HepG2 (cell line): ENCODE measurements at regions not wholly inside any gene's neighbourhood (a gene's known extent, or its start where the extent isn't known, plus 50 kb on each side); places are given as distances from the start of the nearest gene placed in this dataset.
"Not testable (repeated sequence)": the region's sequence is repeated elsewhere in the genome, so short reads cannot be mapped to it uniquely, and the experiment has no call there.

Experiments used
- EZH2 ChIP-seq: conservative IDR thresholded peaks from 2 replicates; pipeline ENCODE4 v1.6.1; 2012; ENCODE audit warnings: mild to moderate bottlenecking, low read depth, low read length, moderate library complexity
- MEIS1 ChIP-seq: sonication (generic); formaldehyde crosslinking; IDR thresholded peaks from 2 replicates; pipeline ENCODE4 v1.9.0; 2021; ENCODE audit warnings: mild to moderate bottlenecking, missing genetic modification reagents, moderate library complexity, borderline replicate concordance
- POLR2A ChIP-seq, 2 experiments: IDR thresholded peaks; 2 replicates each; pipeline ENCODE4 v1.6.1; 2011; ENCODE audit warnings: low read depth in 2 of 2, low read length in 2 of 2, mild to moderate bottlenecking in 1 of 2, moderate library complexity in 1 of 2; ENCODE audit not compliant: insufficient read depth in 1 of 2
- RXRB ChIP-seq: IDR thresholded peaks from 2 replicates; pipeline ENCODE4 v1.6.1; 2016; ENCODE audit warnings: borderline replicate concordance, missing genetic modification reagents, missing compliant biosample characterization
- ZNF160 ChIP-seq: sonication (generic); formaldehyde crosslinking; IDR thresholded peaks from 2 replicates; pipeline ENCODE4 v1.8.0; 2022; ENCODE audit warnings: mild to moderate bottlenecking, inconsistent platforms, missing genetic modification reagents
- TF ChIP-seq, protein P1 (sequence below): sonication (generic); formaldehyde crosslinking; IDR thresholded peaks from 2 replicates; pipeline ENCODE4 v1.5.0; 2020; ENCODE audit warnings: mild to moderate bottlenecking, missing genetic modification reagents, moderate library complexity

DNA sequence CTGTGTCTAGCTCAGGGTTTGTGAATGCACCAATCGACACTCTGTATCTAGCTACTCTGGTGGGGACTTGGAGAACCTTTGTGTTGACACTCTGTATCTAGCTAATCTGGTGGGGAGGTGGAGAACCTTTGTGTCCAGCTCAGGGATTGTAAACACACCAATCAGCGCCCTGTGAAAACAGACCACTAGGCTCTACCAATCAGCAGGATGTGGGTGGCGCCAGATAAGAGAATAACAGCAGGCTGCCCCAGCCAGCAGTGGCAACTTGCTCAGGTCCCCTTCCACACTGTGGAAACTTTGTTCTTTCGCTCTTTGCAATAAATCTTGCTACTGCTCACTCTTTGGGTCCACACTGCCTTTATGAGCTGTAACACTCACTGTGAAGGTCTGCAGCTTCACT lies 151.3 kb upstream of the LRIG1 start:
- TF ChIP-seq ZNF160 (CRISPR knock-in tag); EZH2; MEIS1 (CRISPR knock-in tag); RXRB (CRISPR knock-in tag); POLR2A (IDR thresholded peaks at IDR 0.05; ENCODE audit: insufficient read depth in 1 of 2, low read depth in 2 of 2, low read length in 2 of 2): not testable (repeated sequence)
- TF ChIP-seq, protein P1, sequence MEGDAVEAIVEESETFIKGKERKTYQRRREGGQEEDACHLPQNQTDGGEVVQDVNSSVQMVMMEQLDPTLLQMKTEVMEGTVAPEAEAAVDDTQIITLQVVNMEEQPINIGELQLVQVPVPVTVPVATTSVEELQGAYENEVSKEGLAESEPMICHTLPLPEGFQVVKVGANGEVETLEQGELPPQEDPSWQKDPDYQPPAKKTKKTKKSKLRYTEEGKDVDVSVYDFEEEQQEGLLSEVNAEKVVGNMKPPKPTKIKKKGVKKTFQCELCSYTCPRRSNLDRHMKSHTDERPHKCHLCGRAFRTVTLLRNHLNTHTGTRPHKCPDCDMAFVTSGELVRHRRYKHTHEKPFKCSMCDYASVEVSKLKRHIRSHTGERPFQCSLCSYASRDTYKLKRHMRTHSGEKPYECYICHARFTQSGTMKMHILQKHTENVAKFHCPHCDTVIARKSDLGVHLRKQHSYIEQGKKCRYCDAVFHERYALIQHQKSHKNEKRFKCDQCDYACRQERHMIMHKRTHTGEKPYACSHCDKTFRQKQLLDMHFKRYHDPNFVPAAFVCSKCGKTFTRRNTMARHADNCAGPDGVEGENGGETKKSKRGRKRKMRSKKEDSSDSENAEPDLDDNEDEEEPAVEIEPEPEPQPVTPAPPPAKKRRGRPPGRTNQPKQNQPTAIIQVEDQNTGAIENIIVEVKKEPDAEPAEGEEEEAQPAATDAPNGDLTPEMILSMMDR (CRISPR knock-in tag), result not testable (repeated sequence)
